ENCODE measurements at regions not wholly inside any gene's neighbourhood (a gene's known extent, or its start where the extent isn't known, plus 50 kb on each side); places are given as distances from the start of the nearest gene placed in this dataset.

- TF ChIP-seq, protein P1, sequence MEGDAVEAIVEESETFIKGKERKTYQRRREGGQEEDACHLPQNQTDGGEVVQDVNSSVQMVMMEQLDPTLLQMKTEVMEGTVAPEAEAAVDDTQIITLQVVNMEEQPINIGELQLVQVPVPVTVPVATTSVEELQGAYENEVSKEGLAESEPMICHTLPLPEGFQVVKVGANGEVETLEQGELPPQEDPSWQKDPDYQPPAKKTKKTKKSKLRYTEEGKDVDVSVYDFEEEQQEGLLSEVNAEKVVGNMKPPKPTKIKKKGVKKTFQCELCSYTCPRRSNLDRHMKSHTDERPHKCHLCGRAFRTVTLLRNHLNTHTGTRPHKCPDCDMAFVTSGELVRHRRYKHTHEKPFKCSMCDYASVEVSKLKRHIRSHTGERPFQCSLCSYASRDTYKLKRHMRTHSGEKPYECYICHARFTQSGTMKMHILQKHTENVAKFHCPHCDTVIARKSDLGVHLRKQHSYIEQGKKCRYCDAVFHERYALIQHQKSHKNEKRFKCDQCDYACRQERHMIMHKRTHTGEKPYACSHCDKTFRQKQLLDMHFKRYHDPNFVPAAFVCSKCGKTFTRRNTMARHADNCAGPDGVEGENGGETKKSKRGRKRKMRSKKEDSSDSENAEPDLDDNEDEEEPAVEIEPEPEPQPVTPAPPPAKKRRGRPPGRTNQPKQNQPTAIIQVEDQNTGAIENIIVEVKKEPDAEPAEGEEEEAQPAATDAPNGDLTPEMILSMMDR (IDR thresholded peaks at IDR 0.05) = no peak
- TF ChIP-seq POLR2A (IDR thresholded peaks at IDR 0.05) = no peak
These were observed 517.2 kb downstream of the RBFOX1 start for GRCh38 chr16:7849841-7850240.
